HL-60 (cell line): ENCODE measurements at regions not wholly inside any gene's neighbourhood (a gene's known extent, or its start where the extent isn't known, plus 50 kb on each side); places are given as distances from the start of the nearest gene placed in this dataset.

Source experiments
- DNase-seq, 2 experiments: peaks; one replicate each; pipeline ENCODE4 v3.0.0-alpha.2; 2010 to 2020; ENCODE audit warnings: low read depth in 1 of 2, low spot score in 1 of 2
- H3K27ac ChIP-seq: fragments of 250-450 bp; sonication (Bioruptor Pico); replicated peaks from 2 replicates; pipeline ENCODE4 v1.5.1; 2020; ENCODE audit warnings: mild to moderate bottlenecking, moderate library complexity
- H3K27me3 ChIP-seq: fragments of 250-450 bp; sonication (Bioruptor Pico); 2 replicates; pipeline ENCODE4 v1.5.1; 2021; ENCODE audit warnings: mild to moderate bottlenecking, moderate library complexity; ENCODE audit not compliant: insufficient read depth, poor library complexity, severe bottlenecking
- H3K4me3 ChIP-seq: replicated peaks from 2 replicates; pipeline ENCODE4 v1.5.1; 2011; ENCODE audit warnings: mild to moderate bottlenecking, control low read depth, low read length; ENCODE audit not compliant: insufficient read depth
- CTCF ChIP-seq: IDR thresholded peaks from one replicate; pipeline ENCODE4 v1.5.1; 2011; ENCODE audit warnings: low read length, control low read depth, inconsistent platforms; ENCODE audit not compliant: insufficient read depth
- GABPA ChIP-seq: IDR thresholded peaks from 2 replicates; pipeline ENCODE4 v1.6.1; 2012; ENCODE audit warnings: low read depth
- POLR2AphosphoS5 ChIP-seq: IDR thresholded peaks from 2 replicates; pipeline ENCODE4 v1.6.1; 2012; ENCODE audit warnings: low read depth
- REST ChIP-seq: IDR thresholded peaks from 2 replicates; pipeline ENCODE4 v1.6.1; 2012; ENCODE audit warnings: low read depth; ENCODE audit not compliant: insufficient replicate concordance
- SPI1 ChIP-seq: IDR thresholded peaks from 2 replicates; pipeline ENCODE4 v1.6.1; 2012; ENCODE audit warnings: low read depth, mild to moderate bottlenecking, borderline replicate concordance

- H3K27me3 ChIP-seq = peaks cover 8% of the 10 kb centered on the region
- H3K4me3 ChIP-seq = no peak overlapping the region
- no peak for TF ChIP-seq GABPA
- TF ChIP-seq REST = no peak
- TF ChIP-seq POLR2AphosphoS5 = no peak
- no peak for TF ChIP-seq SPI1
- TF ChIP-seq CTCF = no peak
- no peak for DNase-seq
- no peak overlapping the region for H3K27ac ChIP-seq
Measured at GRCh38 chr2:219692521-219692920, 65.1 kb downstream of the SLC4A3 start.

DNA sequence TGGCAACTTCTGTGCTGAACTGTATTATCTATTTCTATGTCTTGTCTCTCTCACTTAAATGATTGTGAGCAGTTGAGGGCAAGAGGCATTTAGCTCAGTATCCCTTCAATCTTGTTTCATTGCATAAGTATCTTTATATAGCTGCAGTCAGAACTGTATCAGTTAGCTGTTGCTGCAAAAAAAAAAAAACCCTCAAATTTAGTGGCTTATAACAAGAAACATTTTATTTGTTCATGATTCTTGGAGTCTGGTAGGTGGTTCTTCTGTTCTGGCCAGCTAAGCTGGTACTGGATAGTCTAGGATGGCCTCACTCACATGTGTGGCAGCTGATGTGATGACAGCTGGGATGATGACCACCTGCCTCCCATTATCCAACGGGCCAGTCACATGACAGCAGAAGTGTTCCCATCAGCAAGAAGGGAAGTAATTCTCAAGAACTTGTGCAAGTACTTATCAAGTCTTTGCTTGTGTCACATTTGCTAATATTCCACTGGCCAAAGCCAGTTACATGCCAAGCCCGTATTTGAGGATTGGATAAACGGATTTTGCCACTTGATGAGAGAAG lies 67.8 kb downstream of the SLC4A3 start:
- DNase-seq = no peak
- Histone ChIP-seq H3K27me3 (peaks cover 16% of the 10 kb centered on the region), H3K4me3 (no peak overlapping the region), H3K27ac (no peak overlapping the region)
- TF ChIP-seq REST = no peak
- TF ChIP-seq GABPA = no peak
- TF ChIP-seq SPI1 = no peak
- no peak for TF ChIP-seq CTCF
- TF ChIP-seq POLR2AphosphoS5 = no peak

- H3K27ac ChIP-seq = no peak overlapping the region
Measured at GRCh38 chr2:219697811-219698747, 70.6 kb downstream of the SLC4A3 start.

More at GRCh38 chr2:219697811-219698747, 70.6 kb downstream of the SLC4A3 start:
- H3K27me3 ChIP-seq = peaks cover 12% of the 10 kb centered on the region
- H3K4me3 ChIP-seq = no peak overlapping the region
- no peak for TF ChIP-seq GABPA
- TF ChIP-seq POLR2AphosphoS5 = no peak
- TF ChIP-seq SPI1 = no peak
- no peak for TF ChIP-seq CTCF
- TF ChIP-seq REST = no peak
- DNase-seq = no peak
